PC-9 (cell line): ENCODE measurements at regions not wholly inside any gene's neighbourhood (a gene's known extent, or its start where the extent isn't known, plus 50 kb on each side); places are given as distances from the start of the nearest gene placed in this dataset.

ENCODE experiments used
- CTCF ChIP-seq: fragments of 200-600 bp; sonication (generic); conservative IDR thresholded peaks from 2 replicates; pipeline ENCODE4 v1.6.1; 2017; ENCODE audit warnings: mixed run types, antibody characterized with exemption, mild to moderate bottlenecking, moderate library complexity
- EZH2 ChIP-seq: fragments of 200-600 bp; sonication (generic); IDR thresholded peaks from 2 replicates; pipeline ENCODE4 v1.8.0; 2017; ENCODE audit warnings: antibody characterized with exemption, low read depth

- TF ChIP-seq CTCF (no peak), EZH2 (no peak)
These were observed 1180.2 kb downstream of the CDH12 start for GRCh38 chr5:21672911-21673310.
